Ishikawa (cell line): ENCODE measurements at regions not wholly inside any gene's neighbourhood (a gene's known extent, or its start where the extent isn't known, plus 50 kb on each side); places are given as distances from the start of the nearest gene placed in this dataset.

Source experiments
- CEBPB ChIP-seq: IDR thresholded peaks from 2 replicates; pipeline ENCODE4 v1.6.1; 2012
- CREB1 ChIP-seq: IDR thresholded peaks from 2 replicates; pipeline ENCODE4 v1.6.1; 2012; ENCODE audit warnings: low read depth
- EGR1 ChIP-seq: IDR thresholded peaks from 2 replicates; pipeline ENCODE4 v1.6.1; 2012
- EP300 ChIP-seq: IDR thresholded peaks from 2 replicates; pipeline ENCODE4 v1.6.1; 2012; ENCODE audit warnings: borderline replicate concordance
- FOXM1 ChIP-seq: IDR thresholded peaks from 2 replicates; pipeline ENCODE4 v1.6.1; 2012; ENCODE audit warnings: low read depth, borderline replicate concordance
- MAX ChIP-seq: IDR thresholded peaks from 2 replicates; pipeline ENCODE4 v1.6.1; 2012
- NFIC ChIP-seq: IDR thresholded peaks from 2 replicates; pipeline ENCODE4 v1.6.1; 2012
- RAD21 ChIP-seq: IDR thresholded peaks from 2 replicates; pipeline ENCODE4 v1.6.1; 2012; ENCODE audit warnings: low read depth
- REST ChIP-seq: IDR thresholded peaks from 2 replicates; pipeline ENCODE4 v1.6.1; 2012; ENCODE audit warnings: low read depth, mild to moderate bottlenecking
- TAF1 ChIP-seq: IDR thresholded peaks from 2 replicates; pipeline ENCODE4 v1.6.1; 2012; ENCODE audit warnings: low read depth, mild to moderate bottlenecking
- TCF12 ChIP-seq: IDR thresholded peaks from 2 replicates; pipeline ENCODE4 v1.6.1; 2012; ENCODE audit warnings: low read depth
- TEAD4 ChIP-seq: IDR thresholded peaks from 2 replicates; pipeline ENCODE4 v1.6.1; 2012
- USF1 ChIP-seq: IDR thresholded peaks from 2 replicates; pipeline ENCODE4 v1.6.1; 2012
- YY1 ChIP-seq: IDR thresholded peaks from 2 replicates; pipeline ENCODE4 v1.6.1; 2012; ENCODE audit warnings: low read depth
- ZBTB7A ChIP-seq: IDR thresholded peaks from 2 replicates; pipeline ENCODE4 v1.6.1; 2012; ENCODE audit warnings: low read depth

- no peak for TF ChIP-seq TCF12
- no peak for TF ChIP-seq CEBPB
- TF ChIP-seq USF1 = no peak
- TF ChIP-seq MAX = no peak
Measured at GRCh38 chr6:40955178-40955545, 83.9 kb downstream of the UNC5CL start.

GRCh38 chr6:40954446-40955177 lies 84.4 kb downstream of the UNC5CL start:
- TF ChIP-seq USF1 = no peak
- no peak for TF ChIP-seq TEAD4
- TF ChIP-seq REST = no peak
- no peak for TF ChIP-seq MAX
- no peak for TF ChIP-seq CREB1
- TF ChIP-seq RAD21 = no peak
- no peak for TF ChIP-seq TCF12
- no peak for TF ChIP-seq ZBTB7A

GRCh38 chr6:40953486-40953885 lies 85.5 kb downstream of the UNC5CL start:
- TF ChIP-seq RAD21 = no peak
- no peak for TF ChIP-seq NFIC
- no peak for TF ChIP-seq CREB1
- TF ChIP-seq ZBTB7A = no peak
- no peak for TF ChIP-seq TAF1
- TF ChIP-seq TCF12 = no peak
- TF ChIP-seq USF1 = no peak
- no peak for TF ChIP-seq REST
- no peak for TF ChIP-seq MAX
- no peak for TF ChIP-seq EGR1
- TF ChIP-seq CEBPB = no peak
- no peak for TF ChIP-seq TEAD4
- TF ChIP-seq FOXM1 = no peak
- no peak for TF ChIP-seq YY1
- no peak for TF ChIP-seq EP300

GRCh38 chr6:40950986-40951698 lies 87.9 kb downstream of the UNC5CL start:
- TF ChIP-seq YY1 (no peak), REST (no peak), ZBTB7A (no peak), RAD21 (no peak), CREB1 (no peak), TAF1 (no peak), USF1 (no peak), CEBPB (no peak), MAX (no peak), NFIC (no peak)
